Hepatocyte (in vitro differentiated cells): ENCODE measurements at regions not wholly inside any gene's neighbourhood (a gene's known extent, or its start where the extent isn't known, plus 50 kb on each side); places are given as distances from the start of the nearest gene placed in this dataset.

Experiments used
- EZH2 ChIP-seq: fragments of 200-600 bp; sonication (generic); IDR thresholded peaks from 2 replicates; pipeline ENCODE4 v1.6.1; 2016; ENCODE audit warnings: antibody characterized with exemption, mild to moderate bottlenecking, borderline replicate concordance
- EZH2phosphoT487 ChIP-seq: fragments of 200-600 bp; sonication (generic); IDR thresholded peaks from one replicate; pipeline ENCODE4 v1.6.1; 2018; ENCODE audit warnings: antibody characterized with exemption, mild to moderate bottlenecking, low read depth, moderate library complexity; ENCODE audit not compliant: unreplicated experiment, severe bottlenecking
- TF ChIP-seq, protein P1 (sequence below): fragments of 200-600 bp; sonication (generic); IDR thresholded peaks from 2 replicates; pipeline ENCODE4 v1.5.1; 2016; ENCODE audit warnings: antibody characterized with exemption, mild to moderate bottlenecking; ENCODE audit not compliant: poor library complexity

GRCh38 chr6:8529250-8529649 is 93.9 kb upstream of the SLC35B3 start:
- TF ChIP-seq, protein P1, sequence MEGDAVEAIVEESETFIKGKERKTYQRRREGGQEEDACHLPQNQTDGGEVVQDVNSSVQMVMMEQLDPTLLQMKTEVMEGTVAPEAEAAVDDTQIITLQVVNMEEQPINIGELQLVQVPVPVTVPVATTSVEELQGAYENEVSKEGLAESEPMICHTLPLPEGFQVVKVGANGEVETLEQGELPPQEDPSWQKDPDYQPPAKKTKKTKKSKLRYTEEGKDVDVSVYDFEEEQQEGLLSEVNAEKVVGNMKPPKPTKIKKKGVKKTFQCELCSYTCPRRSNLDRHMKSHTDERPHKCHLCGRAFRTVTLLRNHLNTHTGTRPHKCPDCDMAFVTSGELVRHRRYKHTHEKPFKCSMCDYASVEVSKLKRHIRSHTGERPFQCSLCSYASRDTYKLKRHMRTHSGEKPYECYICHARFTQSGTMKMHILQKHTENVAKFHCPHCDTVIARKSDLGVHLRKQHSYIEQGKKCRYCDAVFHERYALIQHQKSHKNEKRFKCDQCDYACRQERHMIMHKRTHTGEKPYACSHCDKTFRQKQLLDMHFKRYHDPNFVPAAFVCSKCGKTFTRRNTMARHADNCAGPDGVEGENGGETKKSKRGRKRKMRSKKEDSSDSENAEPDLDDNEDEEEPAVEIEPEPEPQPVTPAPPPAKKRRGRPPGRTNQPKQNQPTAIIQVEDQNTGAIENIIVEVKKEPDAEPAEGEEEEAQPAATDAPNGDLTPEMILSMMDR = no peak
- TF ChIP-seq EZH2 (no peak), EZH2phosphoT487 (no peak)
